SK-N-SH (cell line): ENCODE measurements at regions not wholly inside any gene's neighbourhood (a gene's known extent, or its start where the extent isn't known, plus 50 kb on each side); places are given as distances from the start of the nearest gene placed in this dataset.
A peak's percentile ranks its signal among the peaks of the same experiment; 100 is the strongest.

Experiments used
- EP300 ChIP-seq, 2 experiments: IDR thresholded peaks; 2 replicates each; pipeline versions ENCODE4 v1.4.0 to v1.6.1; 2012; ENCODE audit warnings: borderline replicate concordance in 1 of 2, low read depth in 1 of 2, low read length in 1 of 2
- EZH2phosphoT487 ChIP-seq: fragments of 200-600 bp; sonication (generic); IDR thresholded peaks from 2 replicates; pipeline ENCODE4 v1.6.1; 2017; ENCODE audit warnings: low read depth, mixed run types, mild to moderate bottlenecking, antibody characterized with exemption, moderate library complexity, borderline replicate concordance
- FOXJ3 ChIP-seq: sonication (generic); formaldehyde crosslinking; IDR thresholded peaks from 2 replicates; pipeline ENCODE4 v1.5.1; 2020; ENCODE audit warnings: mild to moderate bottlenecking, missing genetic modification reagents
- FOXM1 ChIP-seq: IDR thresholded peaks from 2 replicates; pipeline ENCODE4 v1.4.0; 2012; ENCODE audit warnings: low read depth, mild to moderate bottlenecking
- MXI1 ChIP-seq: IDR thresholded peaks from 2 replicates; pipeline ENCODE4 v1.6.1; 2012; ENCODE audit warnings: mild to moderate bottlenecking, low read depth, low read length, improper control_type of control experiment
- NFIC ChIP-seq: IDR thresholded peaks from 2 replicates; pipeline ENCODE4 v1.4.0; 2012; ENCODE audit warnings: borderline replicate concordance
- NRF1 ChIP-seq: IDR thresholded peaks from 2 replicates; pipeline ENCODE4 v1.6.1; 2012; ENCODE audit warnings: low read depth, mild to moderate bottlenecking, low read length
- POLR2AphosphoS5 ChIP-seq: IDR thresholded peaks from 2 replicates; pipeline ENCODE4 v1.6.1; 2012; ENCODE audit warnings: low read depth, low read length
- RAD21 ChIP-seq: IDR thresholded peaks from 2 replicates; pipeline ENCODE4 v1.6.1; 2012; ENCODE audit warnings: mild to moderate bottlenecking, low read length
- RFX5 ChIP-seq: IDR thresholded peaks from 2 replicates; pipeline ENCODE4 v1.6.1; 2012; ENCODE audit warnings: mild to moderate bottlenecking, improper control_type of control experiment, low read length
- SMC3 ChIP-seq: IDR thresholded peaks from 2 replicates; pipeline ENCODE4 v1.6.1; 2012; ENCODE audit warnings: low read depth, low read length, improper control_type of control experiment
- TAF1 ChIP-seq: IDR thresholded peaks from 2 replicates; pipeline ENCODE4 v1.6.1; 2012; ENCODE audit warnings: low read depth, mild to moderate bottlenecking, low read length, moderate library complexity, borderline replicate concordance
- TF ChIP-seq, protein P1 (sequence below): fragments of 200-600 bp; sonication (generic); IDR thresholded peaks from 2 replicates; pipeline ENCODE4 v1.6.1; 2017; ENCODE audit warnings: antibody characterized with exemption, mild to moderate bottlenecking, moderate library complexity
- TF ChIP-seq, protein P2 (sequence below): fragments of 150-350 bp; IDR thresholded peaks from 2 replicates; pipeline ENCODE4 v1.6.1; 2017; ENCODE audit warnings: antibody characterized with exemption, low read length, low read depth, borderline replicate concordance

DNA sequence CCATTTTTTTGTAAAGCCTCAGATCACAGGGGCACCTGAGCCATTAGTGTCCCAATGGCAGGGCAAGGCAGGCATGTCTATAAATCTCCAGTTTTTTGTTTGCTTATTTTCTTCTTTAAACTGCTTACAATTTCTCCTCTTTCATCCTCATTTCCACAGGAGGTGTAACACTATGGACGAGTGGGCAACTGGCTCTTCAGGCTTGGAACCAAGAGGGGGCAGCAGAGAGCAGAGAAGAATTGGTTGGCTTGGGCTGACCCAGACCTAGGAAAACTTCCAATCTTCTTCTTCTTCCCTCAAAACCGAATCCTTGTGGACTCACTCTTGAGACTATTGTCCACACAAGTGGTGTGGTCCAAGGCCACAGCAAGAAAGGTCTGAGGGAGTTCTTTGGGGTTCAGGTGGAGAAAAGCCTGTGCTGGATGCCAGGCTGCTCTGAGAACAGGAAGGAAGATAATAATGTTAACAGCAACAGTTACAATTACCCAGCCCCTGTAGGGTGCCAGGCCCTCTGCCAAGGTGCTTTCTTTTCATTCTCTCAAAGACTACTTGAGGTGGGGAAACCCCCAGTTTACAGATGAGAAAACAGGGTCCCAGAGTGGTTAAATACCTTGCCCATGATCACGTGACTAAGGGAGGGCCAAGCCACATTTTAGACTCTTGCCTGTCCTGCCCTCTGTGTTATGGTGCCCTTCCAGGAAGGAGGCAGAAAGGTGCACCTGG, 70.7 kb upstream of the E2F8 start:
- TF ChIP-seq POLR2AphosphoS5: no peak
- no peak for TF ChIP-seq MXI1
- TF ChIP-seq, protein P1, sequence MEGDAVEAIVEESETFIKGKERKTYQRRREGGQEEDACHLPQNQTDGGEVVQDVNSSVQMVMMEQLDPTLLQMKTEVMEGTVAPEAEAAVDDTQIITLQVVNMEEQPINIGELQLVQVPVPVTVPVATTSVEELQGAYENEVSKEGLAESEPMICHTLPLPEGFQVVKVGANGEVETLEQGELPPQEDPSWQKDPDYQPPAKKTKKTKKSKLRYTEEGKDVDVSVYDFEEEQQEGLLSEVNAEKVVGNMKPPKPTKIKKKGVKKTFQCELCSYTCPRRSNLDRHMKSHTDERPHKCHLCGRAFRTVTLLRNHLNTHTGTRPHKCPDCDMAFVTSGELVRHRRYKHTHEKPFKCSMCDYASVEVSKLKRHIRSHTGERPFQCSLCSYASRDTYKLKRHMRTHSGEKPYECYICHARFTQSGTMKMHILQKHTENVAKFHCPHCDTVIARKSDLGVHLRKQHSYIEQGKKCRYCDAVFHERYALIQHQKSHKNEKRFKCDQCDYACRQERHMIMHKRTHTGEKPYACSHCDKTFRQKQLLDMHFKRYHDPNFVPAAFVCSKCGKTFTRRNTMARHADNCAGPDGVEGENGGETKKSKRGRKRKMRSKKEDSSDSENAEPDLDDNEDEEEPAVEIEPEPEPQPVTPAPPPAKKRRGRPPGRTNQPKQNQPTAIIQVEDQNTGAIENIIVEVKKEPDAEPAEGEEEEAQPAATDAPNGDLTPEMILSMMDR: peak; percentile 85
- TF ChIP-seq RAD21: peak; percentile 70
- peak; percentile 65 for TF ChIP-seq SMC3
- no peak for TF ChIP-seq FOXJ3 (CRISPR knock-in tag)
- TF ChIP-seq RFX5: no peak
- no peak for TF ChIP-seq FOXM1
- TF ChIP-seq NFIC: no peak
- TF ChIP-seq, protein P2, sequence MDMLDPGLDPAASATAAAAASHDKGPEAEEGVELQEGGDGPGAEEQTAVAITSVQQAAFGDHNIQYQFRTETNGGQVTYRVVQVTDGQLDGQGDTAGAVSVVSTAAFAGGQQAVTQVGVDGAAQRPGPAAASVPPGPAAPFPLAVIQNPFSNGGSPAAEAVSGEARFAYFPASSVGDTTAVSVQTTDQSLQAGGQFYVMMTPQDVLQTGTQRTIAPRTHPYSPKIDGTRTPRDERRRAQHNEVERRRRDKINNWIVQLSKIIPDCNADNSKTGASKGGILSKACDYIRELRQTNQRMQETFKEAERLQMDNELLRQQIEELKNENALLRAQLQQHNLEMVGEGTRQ: no peak
- TF ChIP-seq EP300 (IDR thresholded peaks at IDR 0.05; ENCODE audit: borderline replicate concordance in 1 of 2, low read depth in 1 of 2, low read length in 1 of 2): no peak
- no peak for TF ChIP-seq EZH2phosphoT487
- TF ChIP-seq TAF1: no peak
- TF ChIP-seq NRF1: no peak
